ENCODE measurements at regions not wholly inside any gene's neighbourhood (a gene's known extent, or its start where the extent isn't known, plus 50 kb on each side); places are given as distances from the start of the nearest gene placed in this dataset.

DNA sequence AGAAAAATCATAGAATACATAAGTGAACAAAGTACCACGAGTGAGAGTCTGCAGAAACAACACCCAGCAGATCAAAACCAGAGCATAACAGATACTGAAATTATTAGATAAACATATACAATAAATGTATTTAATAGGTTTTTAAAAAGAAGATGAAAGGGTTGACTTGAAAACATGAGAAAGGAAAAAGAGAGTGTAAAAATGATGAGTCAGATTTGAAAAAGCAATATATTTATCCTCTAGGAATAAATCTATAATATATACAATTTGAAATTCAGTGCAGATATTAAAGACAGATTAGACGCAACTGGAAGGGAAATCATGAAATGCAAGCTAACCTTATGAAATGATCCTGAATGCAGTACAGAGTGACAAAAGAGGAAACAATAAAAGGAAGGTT is 170.2 kb upstream of the RUNX1 start:
- Histone ChIP-seq H3K27me3 (ENCODE audit: insufficient read depth, poor library complexity, severe bottlenecking) (no peaks in the 10 kb centered on the region), H3K4me3 (replicated peaks; ENCODE audit: insufficient read depth, low read length) (no peak overlapping the region), H3K27ac (replicated peaks) (no peak overlapping the region)
- no peak for DNase-seq (ENCODE audit: low read depth in 1 of 2, low spot score in 1 of 2)
- TF ChIP-seq SPI1 (IDR thresholded peaks at IDR 0.05; ENCODE audit: borderline replicate concordance, low read depth) (no peak), POLR2AphosphoS5 (IDR thresholded peaks at IDR 0.05; ENCODE audit: low read depth) (no peak), GABPA (IDR thresholded peaks at IDR 0.05; ENCODE audit: low read depth) (no peak)
- TF ChIP-seq, protein P1, sequence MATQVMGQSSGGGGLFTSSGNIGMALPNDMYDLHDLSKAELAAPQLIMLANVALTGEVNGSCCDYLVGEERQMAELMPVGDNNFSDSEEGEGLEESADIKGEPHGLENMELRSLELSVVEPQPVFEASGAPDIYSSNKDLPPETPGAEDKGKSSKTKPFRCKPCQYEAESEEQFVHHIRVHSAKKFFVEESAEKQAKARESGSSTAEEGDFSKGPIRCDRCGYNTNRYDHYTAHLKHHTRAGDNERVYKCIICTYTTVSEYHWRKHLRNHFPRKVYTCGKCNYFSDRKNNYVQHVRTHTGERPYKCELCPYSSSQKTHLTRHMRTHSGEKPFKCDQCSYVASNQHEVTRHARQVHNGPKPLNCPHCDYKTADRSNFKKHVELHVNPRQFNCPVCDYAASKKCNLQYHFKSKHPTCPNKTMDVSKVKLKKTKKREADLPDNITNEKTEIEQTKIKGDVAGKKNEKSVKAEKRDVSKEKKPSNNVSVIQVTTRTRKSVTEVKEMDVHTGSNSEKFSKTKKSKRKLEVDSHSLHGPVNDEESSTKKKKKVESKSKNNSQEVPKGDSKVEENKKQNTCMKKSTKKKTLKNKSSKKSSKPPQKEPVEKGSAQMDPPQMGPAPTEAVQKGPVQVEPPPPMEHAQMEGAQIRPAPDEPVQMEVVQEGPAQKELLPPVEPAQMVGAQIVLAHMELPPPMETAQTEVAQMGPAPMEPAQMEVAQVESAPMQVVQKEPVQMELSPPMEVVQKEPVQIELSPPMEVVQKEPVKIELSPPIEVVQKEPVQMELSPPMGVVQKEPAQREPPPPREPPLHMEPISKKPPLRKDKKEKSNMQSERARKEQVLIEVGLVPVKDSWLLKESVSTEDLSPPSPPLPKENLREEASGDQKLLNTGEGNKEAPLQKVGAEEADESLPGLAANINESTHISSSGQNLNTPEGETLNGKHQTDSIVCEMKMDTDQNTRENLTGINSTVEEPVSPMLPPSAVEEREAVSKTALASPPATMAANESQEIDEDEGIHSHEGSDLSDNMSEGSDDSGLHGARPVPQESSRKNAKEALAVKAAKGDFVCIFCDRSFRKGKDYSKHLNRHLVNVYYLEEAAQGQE (IDR thresholded peaks at IDR 0.05; ENCODE audit: insufficient replicate concordance, low read depth), result no peak
- TF ChIP-seq, protein P2, sequence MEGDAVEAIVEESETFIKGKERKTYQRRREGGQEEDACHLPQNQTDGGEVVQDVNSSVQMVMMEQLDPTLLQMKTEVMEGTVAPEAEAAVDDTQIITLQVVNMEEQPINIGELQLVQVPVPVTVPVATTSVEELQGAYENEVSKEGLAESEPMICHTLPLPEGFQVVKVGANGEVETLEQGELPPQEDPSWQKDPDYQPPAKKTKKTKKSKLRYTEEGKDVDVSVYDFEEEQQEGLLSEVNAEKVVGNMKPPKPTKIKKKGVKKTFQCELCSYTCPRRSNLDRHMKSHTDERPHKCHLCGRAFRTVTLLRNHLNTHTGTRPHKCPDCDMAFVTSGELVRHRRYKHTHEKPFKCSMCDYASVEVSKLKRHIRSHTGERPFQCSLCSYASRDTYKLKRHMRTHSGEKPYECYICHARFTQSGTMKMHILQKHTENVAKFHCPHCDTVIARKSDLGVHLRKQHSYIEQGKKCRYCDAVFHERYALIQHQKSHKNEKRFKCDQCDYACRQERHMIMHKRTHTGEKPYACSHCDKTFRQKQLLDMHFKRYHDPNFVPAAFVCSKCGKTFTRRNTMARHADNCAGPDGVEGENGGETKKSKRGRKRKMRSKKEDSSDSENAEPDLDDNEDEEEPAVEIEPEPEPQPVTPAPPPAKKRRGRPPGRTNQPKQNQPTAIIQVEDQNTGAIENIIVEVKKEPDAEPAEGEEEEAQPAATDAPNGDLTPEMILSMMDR (IDR thresholded peaks at IDR 0.05; ENCODE audit: insufficient read depth, low read length), result no peak

DNA sequence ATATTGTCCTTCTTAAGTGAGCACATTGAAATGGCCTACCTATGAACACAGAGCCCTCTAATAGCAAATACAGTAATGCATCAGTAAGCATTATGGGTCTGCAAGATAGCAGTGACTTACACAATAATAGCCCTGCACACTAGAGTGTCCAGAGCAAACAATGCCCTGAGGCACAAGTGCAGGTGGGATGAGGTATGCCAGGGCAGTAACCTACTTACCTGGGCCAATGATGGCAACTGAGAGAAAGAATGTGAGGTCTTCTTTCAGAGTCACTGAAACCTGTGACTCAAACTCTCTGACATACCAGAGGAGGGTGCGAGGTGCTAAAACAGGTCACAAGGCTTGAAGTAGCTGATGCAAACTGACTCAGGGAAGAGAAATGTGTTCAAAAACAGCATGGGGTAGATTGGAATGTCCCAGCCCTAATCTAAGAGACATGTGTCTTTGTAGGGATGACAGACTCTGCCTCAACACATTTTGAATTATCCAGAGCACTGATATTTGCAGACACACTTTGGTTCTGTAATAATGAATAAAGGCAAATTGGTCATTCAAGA is 168.5 kb upstream of the RUNX1 start:
- TF ChIP-seq POLR2AphosphoS5 (IDR thresholded peaks at IDR 0.05; ENCODE audit: low read depth), result no peak
- TF ChIP-seq, protein P1 (IDR thresholded peaks at IDR 0.05; ENCODE audit: insufficient replicate concordance, low read depth), result no peak
- TF ChIP-seq, protein P2 (IDR thresholded peaks at IDR 0.05; ENCODE audit: insufficient read depth, low read length), result no peak
- no peak for TF ChIP-seq GABPA (IDR thresholded peaks at IDR 0.05; ENCODE audit: low read depth)
- no peak for TF ChIP-seq SPI1 (IDR thresholded peaks at IDR 0.05; ENCODE audit: borderline replicate concordance, low read depth)
- DNase-seq (ENCODE audit: low read depth in 1 of 2, low spot score in 1 of 2), result no peak
- H3K27ac ChIP-seq (replicated peaks), result no peak overlapping the region

DNA sequence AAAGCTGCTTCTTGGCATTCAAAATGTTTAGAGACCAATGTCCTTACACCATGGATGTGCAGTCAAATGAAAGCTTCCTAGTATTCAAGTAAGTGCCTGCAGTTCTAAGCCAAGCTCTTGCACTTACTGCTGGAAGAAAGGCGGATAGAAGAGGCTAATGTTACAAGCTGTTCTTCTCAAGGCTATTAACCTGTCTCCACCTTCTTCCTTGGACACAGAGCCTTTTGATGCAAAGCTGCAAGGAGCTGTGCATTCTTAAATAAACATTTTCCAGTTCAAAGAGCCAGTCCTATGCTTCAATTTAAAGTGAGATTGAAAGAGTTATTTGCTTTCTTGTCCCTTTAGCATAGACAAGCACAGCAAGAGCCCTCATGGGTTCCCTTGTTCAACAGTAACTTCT is 167.9 kb upstream of the RUNX1 start:
- no peak for DNase-seq (ENCODE audit: low read depth in 1 of 2, low spot score in 1 of 2)
- H3K27me3 ChIP-seq (ENCODE audit: insufficient read depth, poor library complexity, severe bottlenecking), result no peaks in the 10 kb centered on the region
- no peak overlapping the region for H3K4me3 ChIP-seq (replicated peaks; ENCODE audit: insufficient read depth, low read length)
- H3K27ac ChIP-seq (replicated peaks), result no peak overlapping the region
- TF ChIP-seq, protein P1 (IDR thresholded peaks at IDR 0.05; ENCODE audit: insufficient replicate concordance, low read depth), result no peak
- TF ChIP-seq, protein P2 (IDR thresholded peaks at IDR 0.05; ENCODE audit: insufficient read depth, low read length), result no peak
- TF ChIP-seq SPI1 (IDR thresholded peaks at IDR 0.05; ENCODE audit: borderline replicate concordance, low read depth) (no peak), POLR2AphosphoS5 (IDR thresholded peaks at IDR 0.05; ENCODE audit: low read depth) (no peak), GABPA (IDR thresholded peaks at IDR 0.05; ENCODE audit: low read depth) (no peak)

More for the DNA sequence above, 168.5 kb upstream of the RUNX1 start:
- Histone ChIP-seq H3K4me3 (replicated peaks; ENCODE audit: insufficient read depth, low read length) (no peak overlapping the region), H3K27me3 (ENCODE audit: insufficient read depth, poor library complexity, severe bottlenecking) (no peaks in the 10 kb centered on the region)

Measured in HL-60 (cell line).